Stimulated activated CD8-positive, alpha-beta memory T cell treated with anti-CD3 and anti-CD28 coated beads, Interleukin-4, amount 100 ng/mL, for 48 hours (primary cell): ENCODE measurements at regions not wholly inside any gene's neighbourhood (a gene's known extent, or its start where the extent isn't known, plus 50 kb on each side); places are given as distances from the start of the nearest gene placed in this dataset.
"Not testable (repeated sequence)": the region's sequence is repeated elsewhere in the genome, so short reads cannot be mapped to it uniquely, and the experiment has no call there.

Experiments used
- DNase-seq: peaks from one replicate; pipeline ENCODE4 v3.0.0-alpha.2; 2020

DNA sequence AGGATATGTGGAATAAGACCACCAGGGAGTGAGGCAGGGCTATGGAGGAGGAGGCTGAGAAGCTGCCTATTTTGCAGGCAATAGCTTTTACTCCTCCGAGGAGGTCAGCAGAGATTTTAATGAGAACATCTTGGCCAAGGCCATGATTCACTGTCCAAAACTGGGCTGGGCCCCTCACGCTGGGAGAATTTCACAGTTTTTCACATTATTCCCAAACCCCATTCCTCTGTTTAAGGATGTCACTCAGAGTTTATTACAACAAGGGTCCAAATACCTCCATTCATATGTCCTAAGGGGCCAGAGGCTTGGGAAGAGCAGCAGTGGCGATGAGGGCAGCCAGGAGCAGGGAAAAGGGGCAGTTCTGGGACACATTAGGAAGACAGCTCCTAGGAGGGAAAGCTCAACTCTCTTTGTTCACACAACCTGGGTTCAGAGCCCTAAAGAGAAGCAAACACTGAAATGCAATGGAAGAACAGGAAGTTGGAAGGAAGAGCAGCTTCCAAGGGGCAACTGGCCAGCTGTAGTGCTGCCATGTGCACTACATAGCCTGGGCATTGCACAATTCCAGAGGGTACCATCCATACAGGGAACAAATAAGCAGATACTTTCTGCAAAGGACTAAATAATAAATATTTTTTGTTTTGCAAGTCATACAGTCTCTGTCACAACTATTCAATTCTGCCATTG, 283.2 kb downstream of the NUAK1 start:
- DNase-seq: no peak

- no peak for DNase-seq
Observed at GRCh38 chr12:105856048-105856405, 282.7 kb downstream of the NUAK1 start.

GRCh38 chr12:105858981-105859710, 279.6 kb downstream of the NUAK1 start:
- DNase-seq: no peak

DNA sequence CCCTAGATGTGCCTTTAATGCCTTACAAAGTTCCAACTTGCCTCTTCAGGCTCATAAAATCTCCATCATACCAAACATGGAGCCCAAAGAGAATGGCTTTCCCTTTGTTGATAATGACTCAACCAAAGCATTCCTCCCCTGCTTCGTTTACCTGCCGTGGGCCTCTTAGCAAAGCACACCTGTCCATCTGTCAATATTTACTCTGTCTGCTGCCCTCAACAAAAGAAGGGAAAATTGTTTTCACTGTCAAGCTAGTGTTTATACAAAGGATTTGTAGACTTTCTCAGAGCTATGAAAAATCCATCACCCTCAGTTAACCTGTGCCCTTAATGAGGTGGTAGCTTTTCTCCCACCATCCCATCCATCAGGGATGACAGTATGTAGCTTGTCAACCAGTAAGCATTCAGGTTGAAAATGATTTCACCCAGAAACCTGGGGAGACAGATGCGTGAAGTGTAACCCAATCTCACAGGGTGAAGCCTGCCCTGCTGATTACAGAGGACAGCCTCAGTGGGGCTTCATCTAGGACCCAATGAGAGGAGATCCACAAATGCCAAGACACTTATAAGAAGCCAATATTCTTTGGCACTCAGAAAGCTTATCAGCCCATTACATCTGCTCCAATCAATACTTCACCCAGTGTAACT, 278.1 kb downstream of the NUAK1 start:
- no peak for DNase-seq

- DNase-seq: no peak
Observed at GRCh38 chr12:105861227-105861626, 277.5 kb downstream of the NUAK1 start.

GRCh38 chr12:105862163-105862821, 276.5 kb downstream of the NUAK1 start:
- DNase-seq: no peak

GRCh38 chr12:105864316-105864715, 274.4 kb downstream of the NUAK1 start:
- no peak for DNase-seq

GRCh38 chr12:105864901-105865300, 273.9 kb downstream of the NUAK1 start:
- DNase-seq: no peak

GRCh38 chr12:105865886-105866285, 272.9 kb downstream of the NUAK1 start:
- DNase-seq: no peak

- DNase-seq: no peak
Observed at GRCh38 chr12:105874121-105874520, 264.6 kb downstream of the NUAK1 start.

- no peak for DNase-seq
Observed at GRCh38 chr12:105876396-105876927, 262.3 kb downstream of the NUAK1 start.

GRCh38 chr12:105878964-105879363, 259.8 kb downstream of the NUAK1 start:
- no peak for DNase-seq

- no peak for DNase-seq
Observed at GRCh38 chr12:105880824-105881388, 257.8 kb downstream of the NUAK1 start.

DNA sequence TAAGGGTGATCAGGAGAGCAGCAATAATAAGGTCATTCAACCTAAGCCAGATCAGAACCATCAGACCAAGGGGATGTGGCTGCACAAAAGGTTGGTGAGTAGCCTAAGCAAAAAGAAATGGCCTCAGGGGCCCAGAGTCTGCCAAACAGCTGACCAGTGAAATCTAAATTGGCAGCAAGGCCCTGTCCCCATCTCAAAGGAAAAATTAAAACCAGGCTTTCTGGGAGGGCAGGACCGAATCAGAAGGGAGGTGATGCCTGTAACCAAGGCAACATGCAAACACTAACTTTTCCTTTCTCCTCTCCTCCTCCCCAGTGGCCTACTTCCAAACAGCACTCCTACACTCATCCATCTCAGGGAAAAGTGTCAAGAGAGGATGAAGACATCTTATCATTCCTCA, 256.4 kb downstream of the NUAK1 start:
- DNase-seq: no peak

- DNase-seq: no peak
Observed at GRCh38 chr12:105887131-105887530, 251.6 kb downstream of the NUAK1 start.

DNA sequence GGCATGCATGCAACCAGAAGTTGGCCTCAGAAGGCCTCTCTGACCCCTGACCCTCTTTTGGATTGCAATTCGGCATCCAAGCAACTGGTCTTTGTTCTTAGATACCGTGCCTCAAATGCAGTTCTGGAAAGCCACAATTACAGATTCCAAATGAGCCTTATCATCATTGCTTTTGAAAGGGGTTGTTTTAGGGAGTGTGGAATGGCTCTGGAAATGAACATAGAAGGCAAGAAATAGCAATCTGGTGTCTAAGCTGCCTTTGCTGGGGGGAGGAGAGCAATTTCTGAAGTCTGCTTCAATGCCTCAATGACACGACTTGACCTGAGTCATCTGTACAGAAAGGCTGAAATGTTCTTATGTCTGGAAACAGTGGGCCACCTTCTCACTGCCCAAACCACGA, 250.1 kb downstream of the NUAK1 start:
- no peak for DNase-seq

DNA sequence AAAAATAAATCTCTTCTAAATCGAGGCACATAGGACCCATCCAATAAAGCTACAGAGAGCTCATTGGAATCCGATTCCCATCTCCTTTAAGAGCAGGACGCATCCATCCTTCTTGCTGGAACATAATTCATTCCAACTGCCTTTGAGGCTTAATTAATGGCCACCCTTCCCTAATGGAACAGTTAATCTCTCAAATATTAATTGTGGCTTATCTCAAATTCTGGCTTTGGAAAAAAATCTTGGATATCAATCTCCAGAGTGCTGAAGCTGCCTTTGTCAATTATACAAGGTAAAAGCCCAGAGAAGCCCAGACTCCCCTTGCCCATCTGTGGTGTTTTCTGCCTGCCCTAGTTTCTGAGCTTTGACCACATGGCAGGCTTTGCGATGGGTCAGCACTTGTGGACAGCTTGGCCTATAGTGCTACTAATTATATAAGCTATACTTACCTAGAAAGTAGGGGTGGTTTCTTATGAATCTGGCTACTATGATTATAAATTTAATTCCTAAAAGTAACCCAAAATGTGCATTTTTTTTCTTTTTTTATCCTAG, 246.3 kb downstream of the NUAK1 start:
- no peak for DNase-seq

- DNase-seq: not testable (repeated sequence)
Observed at GRCh38 chr12:105895197-105895832, 243.4 kb downstream of the NUAK1 start.

- no peak for DNase-seq
Observed at GRCh38 chr12:105897311-105897725, 241.4 kb downstream of the NUAK1 start.

DNA sequence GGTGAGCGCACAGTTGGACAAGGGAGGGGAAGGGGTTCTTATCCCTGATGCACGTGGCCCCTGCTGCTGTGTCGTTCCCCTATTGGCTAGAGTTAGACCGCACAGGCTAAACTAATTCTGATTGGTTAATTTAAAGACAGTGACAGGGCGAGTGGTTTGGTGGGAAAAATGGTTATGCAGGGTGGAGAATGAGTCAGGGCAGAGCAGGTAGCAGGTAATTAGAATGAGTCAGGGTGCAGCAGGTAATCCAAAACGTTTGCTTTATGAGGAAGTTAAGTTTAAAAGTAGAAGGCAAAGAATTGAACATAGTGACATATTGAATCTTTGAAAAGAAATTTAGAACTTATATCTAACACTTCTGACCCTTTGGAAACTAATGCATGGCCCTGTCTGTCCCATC, 240.5 kb downstream of the NUAK1 start:
- DNase-seq: not testable (repeated sequence)

DNA sequence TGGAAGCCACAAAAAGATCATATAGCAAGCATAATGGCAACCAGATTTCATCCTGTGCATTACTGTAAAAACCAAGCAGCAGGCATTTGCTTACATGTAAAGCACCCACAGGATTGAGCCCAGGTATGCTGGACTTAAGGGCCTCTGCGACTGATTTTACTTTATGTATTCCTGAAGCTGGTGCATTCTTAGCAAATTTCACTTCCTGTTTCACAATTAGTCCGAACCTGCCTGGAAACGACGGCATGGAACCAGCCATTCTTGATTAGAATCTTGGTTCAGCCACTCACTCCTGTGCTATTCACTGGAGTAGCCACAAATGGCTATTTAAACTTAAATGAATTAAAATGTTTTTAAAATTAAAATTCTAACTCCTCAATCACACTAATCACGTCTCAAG, 239.2 kb downstream of the NUAK1 start:
- DNase-seq: no peak

- DNase-seq: no peak
Observed at GRCh38 chr12:105906561-105906960, 232.2 kb downstream of the NUAK1 start.
